ENCODE measurements at regions not wholly inside any gene's neighbourhood (a gene's known extent, or its start where the extent isn't known, plus 50 kb on each side); places are given as distances from the start of the nearest gene placed in this dataset.

- H3K27ac ChIP-seq (ENCODE audit: low read length), result no peak overlapping the region
- no peaks in the 10 kb centered on the region for H3K9me3 ChIP-seq (ENCODE audit: low read length)
- no peaks in the 10 kb centered on the region for H3K36me3 ChIP-seq (ENCODE audit: insufficient read depth, low read length)
- H2AFZ ChIP-seq (ENCODE audit: low read depth, low read length), result no peak overlapping the region
- H3K9me2 ChIP-seq (ENCODE audit: insufficient read depth, low read length), result no peaks in the 10 kb centered on the region
- H4K20me1 ChIP-seq (ENCODE audit: insufficient read depth), result no peaks in the 10 kb centered on the region
- H3K4me3 ChIP-seq (ENCODE audit: low read length), result no peak overlapping the region
- no peaks in the 10 kb centered on the region for H3K27me3 ChIP-seq (ENCODE audit: insufficient read depth, low read depth, low read length)
- H3F3A ChIP-seq (ENCODE audit: insufficient read depth, low read length, poor library complexity, severe bottlenecking), result no peaks in the 10 kb centered on the region
- no peak for TF ChIP-seq TAF1 (IDR thresholded peaks at IDR 0.05; ENCODE audit: low read depth)
- TF ChIP-seq SMC3 (conservative IDR thresholded peaks at IDR 0.05; ENCODE audit: poor library complexity), result no peak
- no peak for TF ChIP-seq RAD21 (conservative IDR thresholded peaks at IDR 0.05)
- TF ChIP-seq MXI1 (conservative IDR thresholded peaks at IDR 0.05; ENCODE audit: poor library complexity, severe bottlenecking), result no peak
- no peak for TF ChIP-seq EZH2 (IDR thresholded peaks at IDR 0.05; ENCODE audit: borderline replicate concordance, insufficient read depth, low read length, poor library complexity, severe bottlenecking)
- no peak for TF ChIP-seq REST (IDR thresholded peaks at IDR 0.05; ENCODE audit: borderline replicate concordance)
- no peak for TF ChIP-seq CTCF (IDR thresholded peaks at IDR 0.05; ENCODE audit: poor library complexity, severe bottlenecking)
- no peak for TF ChIP-seq EP300 (conservative IDR thresholded peaks at IDR 0.05; ENCODE audit: poor library complexity, severe bottlenecking)
- TF ChIP-seq POLR2AphosphoS5 (IDR thresholded peaks at IDR 0.05), result no peak
- no peaks in the 10 kb centered on the region for H3K79me2 ChIP-seq (replicated peaks; ENCODE audit: insufficient read depth, low read length)
- H3K4me2 ChIP-seq (ENCODE audit: low read length), result no peak overlapping the region
- no peak overlapping the region for H3K9ac ChIP-seq (ENCODE audit: low read length)
These were observed 362.5 kb upstream of the TRAM1L1 start for GRCh38 chr4:117447925-117448324.

DNA sequence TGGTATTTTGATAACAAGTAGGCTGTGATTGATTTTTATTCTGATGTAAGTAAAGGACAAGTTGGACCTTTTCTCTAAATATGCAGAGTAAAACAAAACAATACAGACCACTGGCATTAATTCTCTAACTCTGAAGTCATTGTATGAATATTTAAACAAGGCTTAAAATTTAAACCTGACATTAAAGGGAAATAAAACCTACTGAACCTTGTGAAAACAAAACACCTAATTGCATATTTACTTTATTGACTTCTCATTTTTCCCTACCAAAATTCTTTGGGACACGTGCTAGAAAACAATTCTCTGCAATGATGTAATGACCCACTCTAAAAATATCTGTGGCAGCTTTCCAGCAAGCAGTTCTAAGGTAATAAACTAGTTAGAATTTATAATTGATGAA is 369.7 kb upstream of the TRAM1L1 start:
- TF ChIP-seq POLR2AphosphoS5 (IDR thresholded peaks at IDR 0.05) (no peak), MXI1 (conservative IDR thresholded peaks at IDR 0.05; ENCODE audit: poor library complexity, severe bottlenecking) (no peak), REST (IDR thresholded peaks at IDR 0.05; ENCODE audit: borderline replicate concordance) (no peak), TAF1 (IDR thresholded peaks at IDR 0.05; ENCODE audit: low read depth) (no peak), CTCF (IDR thresholded peaks at IDR 0.05; ENCODE audit: poor library complexity, severe bottlenecking) (no peak), SMC3 (conservative IDR thresholded peaks at IDR 0.05; ENCODE audit: poor library complexity) (no peak), RAD21 (conservative IDR thresholded peaks at IDR 0.05) (no peak), EP300 (conservative IDR thresholded peaks at IDR 0.05; ENCODE audit: poor library complexity, severe bottlenecking) (no peak)

More for the DNA sequence above, 369.7 kb upstream of the TRAM1L1 start:
- no peak overlapping the region for H3K4me2 ChIP-seq (ENCODE audit: low read length)
- no peaks in the 10 kb centered on the region for H3K79me2 ChIP-seq (replicated peaks; ENCODE audit: insufficient read depth, low read length)
- H3K27ac ChIP-seq (ENCODE audit: low read length), result no peak overlapping the region
- H3F3A ChIP-seq (ENCODE audit: insufficient read depth, low read length, poor library complexity, severe bottlenecking), result no peaks in the 10 kb centered on the region
- no peaks in the 10 kb centered on the region for H3K9me2 ChIP-seq (ENCODE audit: insufficient read depth, low read length)
- no peak overlapping the region for H3K9ac ChIP-seq (ENCODE audit: low read length)
- H4K20me1 ChIP-seq (ENCODE audit: insufficient read depth), result no peaks in the 10 kb centered on the region
- H3K36me3 ChIP-seq (ENCODE audit: insufficient read depth, low read length), result no peaks in the 10 kb centered on the region
- no peaks in the 10 kb centered on the region for H3K27me3 ChIP-seq (ENCODE audit: insufficient read depth, low read depth, low read length)
- H3K4me3 ChIP-seq (ENCODE audit: low read length), result no peak overlapping the region
- no peaks in the 10 kb centered on the region for H3K9me3 ChIP-seq (ENCODE audit: low read length)
- no peak overlapping the region for H2AFZ ChIP-seq (ENCODE audit: low read depth, low read length)
